Neural cell (in vitro differentiated cells): ENCODE measurements at regions not wholly inside any gene's neighbourhood (a gene's known extent, or its start where the extent isn't known, plus 50 kb on each side); places are given as distances from the start of the nearest gene placed in this dataset.

Experiments used
- H2AFZ ChIP-seq: fragments of 200-600, 300-800 bp; sonication (generic), shearing (Covaris generic); 2 replicates; pipeline ENCODE4 v1.6.0; 2014; ENCODE audit warnings: low read depth, mild to moderate bottlenecking, antibody characterized with exemption, low read length, moderate library complexity
- H3F3A ChIP-seq: fragments of 200-600 bp; shearing (Covaris generic); 2 replicates; pipeline ENCODE4 v1.6.1; 2016; ENCODE audit warnings: mild to moderate bottlenecking, moderate library complexity, mixed read lengths, antibody characterized with exemption, low read length; ENCODE audit not compliant: insufficient read depth, poor library complexity, severe bottlenecking
- H3K27ac ChIP-seq: fragments of 200-600, 300-800 bp; sonication (generic), shearing (Covaris generic); 2 replicates; pipeline ENCODE4 v1.5.1; 2014; ENCODE audit warnings: mild to moderate bottlenecking, low read length, moderate library complexity
- H3K27me3 ChIP-seq: fragments of 300-800, 200-600 bp; sonication (generic), shearing (Covaris generic); 2 replicates; pipeline ENCODE4 v1.6.0; 2014; ENCODE audit warnings: mild to moderate bottlenecking, low read depth, low read length, moderate library complexity; ENCODE audit not compliant: insufficient read depth
- H3K36me3 ChIP-seq: fragments of 300-800, 200-600 bp; sonication (generic), shearing (Covaris generic); 2 replicates; pipeline ENCODE4 v1.5.1; 2014; ENCODE audit warnings: mild to moderate bottlenecking, antibody characterized with exemption, low read length, moderate library complexity; ENCODE audit not compliant: insufficient read depth
- H3K4me2 ChIP-seq: fragments of 300-800, 200-600 bp; sonication (generic), shearing (Covaris generic); 2 replicates; pipeline ENCODE4 v1.6.0; 2014; ENCODE audit warnings: mild to moderate bottlenecking, low read length
- H3K4me3 ChIP-seq: fragments of 300-800, 200-600 bp; sonication (generic), shearing (Covaris generic); 2 replicates; pipeline ENCODE4 v1.5.1; 2014; ENCODE audit warnings: mild to moderate bottlenecking, low read length, moderate library complexity
- H3K79me2 ChIP-seq: fragments of 200-600 bp; shearing (Covaris generic); replicated peaks from 2 replicates; pipeline ENCODE4 v1.6.0; 2014; ENCODE audit warnings: mild to moderate bottlenecking, low read length, moderate library complexity; ENCODE audit not compliant: insufficient read depth
- H3K9ac ChIP-seq: fragments of 300-800, 200-600 bp; sonication (generic), shearing (Covaris generic); 2 replicates; pipeline ENCODE4 v1.6.1; 2016; ENCODE audit warnings: mild to moderate bottlenecking, low read length, mixed read lengths
- H3K9me2 ChIP-seq: fragments of 200-600 bp; shearing (Covaris generic); 2 replicates; pipeline ENCODE4 v1.6.1; 2016; ENCODE audit warnings: mild to moderate bottlenecking, low read length, mixed read lengths; ENCODE audit not compliant: insufficient read depth
- H3K9me3 ChIP-seq: fragments of 200-600, 300-800 bp; sonication (generic), shearing (Covaris generic); 2 replicates; pipeline ENCODE4 v1.6.1; 2016; ENCODE audit warnings: mild to moderate bottlenecking, mixed run types, low read length, moderate library complexity, mixed read lengths
- H4K20me1 ChIP-seq: fragments of 200-600 bp; shearing (Covaris generic); 2 replicates; pipeline ENCODE4 v1.6.1; 2016; ENCODE audit warnings: mild to moderate bottlenecking, mixed run types; ENCODE audit not compliant: insufficient read depth
- CTCF ChIP-seq: fragments of 450-650 bp; IDR thresholded peaks from 2 replicates; pipeline ENCODE4 v1.5.1; 2014; ENCODE audit warnings: antibody characterized with exemption, mild to moderate bottlenecking, moderate library complexity; ENCODE audit not compliant: poor library complexity, severe bottlenecking
- EP300 ChIP-seq: fragments of 450-650 bp; conservative IDR thresholded peaks from 2 replicates; pipeline ENCODE4 v1.6.1; 2014; ENCODE audit warnings: antibody characterized with exemption, mild to moderate bottlenecking, moderate library complexity; ENCODE audit not compliant: poor library complexity, severe bottlenecking
- EZH2 ChIP-seq: fragments of 200-600, 300-800 bp; shearing (Covaris generic), sonication (generic); IDR thresholded peaks from 2 replicates; pipeline ENCODE4 v1.6.1; 2014; ENCODE audit warnings: antibody characterized with exemption, low read length, borderline replicate concordance, mild to moderate bottlenecking; ENCODE audit not compliant: insufficient read depth, poor library complexity, severe bottlenecking
- MXI1 ChIP-seq: fragments of 450-650 bp; conservative IDR thresholded peaks from 2 replicates; pipeline ENCODE4 v1.6.1; 2014; ENCODE audit warnings: antibody characterized with exemption, mild to moderate bottlenecking; ENCODE audit not compliant: poor library complexity, severe bottlenecking
- POLR2AphosphoS5 ChIP-seq: IDR thresholded peaks from 2 replicates; pipeline ENCODE4 v1.6.1; 2012
- RAD21 ChIP-seq: fragments of 450-650 bp; conservative IDR thresholded peaks from 2 replicates; pipeline ENCODE4 v1.6.1; 2014; ENCODE audit warnings: antibody characterized with exemption, mild to moderate bottlenecking, moderate library complexity
- REST ChIP-seq: IDR thresholded peaks from 2 replicates; pipeline ENCODE4 v1.6.1; 2012; ENCODE audit warnings: borderline replicate concordance
- SMC3 ChIP-seq: fragments of 450-650 bp; conservative IDR thresholded peaks from 2 replicates; pipeline ENCODE4 v1.6.1; 2014; ENCODE audit warnings: antibody characterized with exemption, mild to moderate bottlenecking, moderate library complexity; ENCODE audit not compliant: poor library complexity
- TAF1 ChIP-seq: IDR thresholded peaks from 2 replicates; pipeline ENCODE4 v1.6.1; 2012; ENCODE audit warnings: low read depth

GRCh38 chr17:65324611-65325342 is 187.6 kb downstream of the RGS9 start:
- Histone ChIP-seq H3K79me2 (no peaks in the 10 kb centered on the region), H2AFZ (no peak overlapping the region), H3F3A (no peaks in the 10 kb centered on the region), H3K9me3 (no peaks in the 10 kb centered on the region), H3K9ac (no peak overlapping the region), H3K27ac (no peak overlapping the region), H3K4me2 (no peak overlapping the region), H3K9me2 (no peaks in the 10 kb centered on the region), H4K20me1 (no peaks in the 10 kb centered on the region), H3K4me3 (no peak overlapping the region), H3K36me3 (no peaks in the 10 kb centered on the region), H3K27me3 (no peaks in the 10 kb centered on the region)
- no peak for TF ChIP-seq REST
- no peak for TF ChIP-seq EZH2
- no peak for TF ChIP-seq RAD21
- TF ChIP-seq SMC3 = no peak
- TF ChIP-seq POLR2AphosphoS5 = no peak
- no peak for TF ChIP-seq TAF1
- TF ChIP-seq MXI1 = no peak
- TF ChIP-seq CTCF = no peak
- TF ChIP-seq EP300 = no peak

- no peak overlapping the region for H3K27ac ChIP-seq
- no peaks in the 10 kb centered on the region for H3K27me3 ChIP-seq
- H3K4me3 ChIP-seq = no peak overlapping the region
- H3K36me3 ChIP-seq = no peaks in the 10 kb centered on the region
- no peak overlapping the region for H3K9ac ChIP-seq
- no peaks in the 10 kb centered on the region for H3K79me2 ChIP-seq
- no peaks in the 10 kb centered on the region for H3K9me2 ChIP-seq
- no peaks in the 10 kb centered on the region for H3K9me3 ChIP-seq
- H2AFZ ChIP-seq = no peak overlapping the region
- TF ChIP-seq CTCF = no peak
- TF ChIP-seq SMC3 = no peak
- TF ChIP-seq REST = no peak
- no peak for TF ChIP-seq EZH2
- no peak for TF ChIP-seq MXI1
- no peak for TF ChIP-seq POLR2AphosphoS5
- no peak for TF ChIP-seq TAF1
- no peak for TF ChIP-seq EP300
- TF ChIP-seq RAD21 = no peak
- no peaks in the 10 kb centered on the region for H3F3A ChIP-seq
- H3K4me2 ChIP-seq = no peak overlapping the region
- H4K20me1 ChIP-seq = no peaks in the 10 kb centered on the region
These were observed 185.9 kb downstream of the RGS9 start for GRCh38 chr17:65323049-65323448.
